ENCODE measurements at regions not wholly inside any gene's neighbourhood (a gene's known extent, or its start where the extent isn't known, plus 50 kb on each side); places are given as distances from the start of the nearest gene placed in this dataset.

DNA sequence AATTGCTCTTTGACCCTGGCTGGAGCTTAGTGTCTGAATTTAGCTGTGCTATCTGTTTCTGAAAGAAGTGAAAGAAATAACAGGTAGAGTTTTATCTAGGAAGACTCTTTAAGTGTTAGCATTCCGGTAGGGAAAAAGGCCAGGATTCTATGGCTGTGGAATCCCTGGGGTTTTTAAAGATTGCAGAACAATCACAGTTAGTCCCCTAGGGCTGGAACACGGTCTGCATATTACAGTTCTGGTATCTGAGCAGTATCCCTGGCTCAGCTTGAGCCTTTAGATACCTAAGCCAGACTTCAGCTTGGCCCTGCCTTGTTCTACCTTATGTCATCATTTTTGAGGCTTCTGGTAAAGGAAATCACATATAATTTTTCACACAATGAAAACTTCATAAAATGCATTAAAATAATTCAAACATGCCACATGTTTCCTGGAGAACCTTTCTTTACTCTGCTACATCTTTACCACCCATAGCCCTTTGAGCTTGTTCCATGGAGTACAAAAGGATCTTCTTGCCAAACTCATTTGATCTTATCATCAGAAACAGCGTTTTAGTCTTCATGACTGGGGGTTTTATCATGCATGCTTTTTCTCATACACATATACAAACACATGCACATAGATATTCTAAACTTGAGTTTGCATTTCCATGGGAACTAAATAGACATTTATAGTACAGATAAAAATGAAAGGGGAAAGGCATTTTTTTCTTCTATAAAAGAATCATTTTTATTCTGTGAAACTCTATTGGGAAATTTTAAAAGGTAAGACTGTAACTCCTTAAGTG is 410.8 kb downstream of the CETN3 start:
- no peak for DNase-seq
- Histone ChIP-seq H3K9me3 (peaks cover 0 to 1% (median 0%) of the 10 kb centered on the region in 4 donors), H3K4me1 (no peaks in the 10 kb centered on the region), H3K4me3 (no peak overlapping the region), H3K36me3 (no peaks in the 10 kb centered on the region), H3K27me3 (no peaks in the 10 kb centered on the region), H3K27ac (no peak overlapping the region)
- whole genome bisulfite sequencing, 2 donors, result 61 to 75% methylated on average over 3 of the region's 3 CpGs
- TF ChIP-seq EP300 (IDR thresholded peaks at IDR 0.05), result no peak
- no peak for TF ChIP-seq POLR2AphosphoS5 (IDR thresholded peaks at IDR 0.05)
- no peak for TF ChIP-seq POLR2A (IDR thresholded peaks at IDR 0.05)
- TF ChIP-seq, protein P1, sequence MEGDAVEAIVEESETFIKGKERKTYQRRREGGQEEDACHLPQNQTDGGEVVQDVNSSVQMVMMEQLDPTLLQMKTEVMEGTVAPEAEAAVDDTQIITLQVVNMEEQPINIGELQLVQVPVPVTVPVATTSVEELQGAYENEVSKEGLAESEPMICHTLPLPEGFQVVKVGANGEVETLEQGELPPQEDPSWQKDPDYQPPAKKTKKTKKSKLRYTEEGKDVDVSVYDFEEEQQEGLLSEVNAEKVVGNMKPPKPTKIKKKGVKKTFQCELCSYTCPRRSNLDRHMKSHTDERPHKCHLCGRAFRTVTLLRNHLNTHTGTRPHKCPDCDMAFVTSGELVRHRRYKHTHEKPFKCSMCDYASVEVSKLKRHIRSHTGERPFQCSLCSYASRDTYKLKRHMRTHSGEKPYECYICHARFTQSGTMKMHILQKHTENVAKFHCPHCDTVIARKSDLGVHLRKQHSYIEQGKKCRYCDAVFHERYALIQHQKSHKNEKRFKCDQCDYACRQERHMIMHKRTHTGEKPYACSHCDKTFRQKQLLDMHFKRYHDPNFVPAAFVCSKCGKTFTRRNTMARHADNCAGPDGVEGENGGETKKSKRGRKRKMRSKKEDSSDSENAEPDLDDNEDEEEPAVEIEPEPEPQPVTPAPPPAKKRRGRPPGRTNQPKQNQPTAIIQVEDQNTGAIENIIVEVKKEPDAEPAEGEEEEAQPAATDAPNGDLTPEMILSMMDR (IDR thresholded peaks at IDR 0.05), result no peak
- intact Hi-C loops (cut with DNase I), result no loop called here

DNA sequence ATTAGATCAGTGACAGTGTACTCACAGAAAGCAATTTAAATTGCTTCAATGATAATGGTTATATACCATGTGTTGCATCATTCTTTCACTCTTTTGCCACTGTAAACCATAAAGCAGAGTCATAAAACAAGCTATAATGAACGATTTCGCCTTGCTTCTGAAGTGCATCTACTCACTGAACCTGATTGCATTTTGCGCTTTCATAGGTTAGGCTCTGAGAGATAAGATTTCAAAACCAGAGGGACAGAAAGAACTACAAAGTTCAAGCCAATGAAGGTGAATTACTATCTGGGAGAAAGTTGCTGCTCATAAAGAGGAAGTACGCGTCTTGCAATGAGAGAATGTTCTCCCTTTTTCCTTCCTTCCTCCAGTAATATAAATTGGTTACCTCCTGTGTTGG is 412.7 kb downstream of the CETN3 start:
- Histone ChIP-seq H3K4me1 (no peaks in the 10 kb centered on the region), H3K9me3 (peaks cover 0 to 1% (median 0%) of the 10 kb centered on the region in 4 donors), H3K27me3 (no peaks in the 10 kb centered on the region), H3K36me3 (no peaks in the 10 kb centered on the region), H3K27ac (no peak overlapping the region), H3K4me3 (no peak overlapping the region)
- DNase-seq, result no peak
- intact Hi-C loops (cut with DNase I), result no loop called here
- TF ChIP-seq POLR2AphosphoS5 (IDR thresholded peaks at IDR 0.05) (no peak), POLR2A (IDR thresholded peaks at IDR 0.05) (no peak), EP300 (IDR thresholded peaks at IDR 0.05) (no peak)
- TF ChIP-seq, protein P1 (IDR thresholded peaks at IDR 0.05), result no peak
- 22 to 72% methylated on average over 5 of the region's 5 CpGs for WGBS, 2 donors

DNA sequence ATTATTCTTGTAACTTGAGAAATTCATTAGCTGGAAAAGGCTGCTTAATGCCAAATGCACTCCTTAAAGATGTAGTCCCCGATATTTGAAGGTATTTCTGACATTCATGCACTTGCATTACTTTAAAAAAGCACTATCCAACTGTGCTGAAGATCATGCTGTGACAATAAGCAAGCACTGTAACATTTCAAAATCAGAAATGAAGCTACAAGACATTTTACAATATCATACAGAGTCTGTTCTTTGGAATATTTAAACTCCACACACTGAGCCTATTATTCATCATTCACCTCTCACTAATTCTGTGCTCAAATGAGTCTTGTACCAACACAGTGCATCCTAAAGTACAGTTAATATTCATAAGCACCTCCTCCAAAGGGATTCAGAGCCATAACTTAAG is 413.2 kb downstream of the CETN3 start:
- intact Hi-C loops (cut with DNase I), result no loop called here
- peaks cover 0 to 1% (median 0%) of the 10 kb centered on the region in 4 donors for H3K9me3 ChIP-seq
- WGBS, 2 donors, result 82 to 86% methylated on average over 1 of the region's 1 CpG
- H3K4me1 ChIP-seq, result no peaks in the 10 kb centered on the region
- TF ChIP-seq, protein P1 (IDR thresholded peaks at IDR 0.05), result no peak
- no peak for TF ChIP-seq POLR2A (IDR thresholded peaks at IDR 0.05)
- no peak for TF ChIP-seq POLR2AphosphoS5 (IDR thresholded peaks at IDR 0.05)
- no peak for TF ChIP-seq EP300 (IDR thresholded peaks at IDR 0.05)
- no peak overlapping the region for H3K4me3 ChIP-seq
- H3K27ac ChIP-seq, result no peak overlapping the region
- H3K27me3 ChIP-seq, result no peaks in the 10 kb centered on the region
- no peak for DNase-seq
- H3K36me3 ChIP-seq, result no peaks in the 10 kb centered on the region

DNA sequence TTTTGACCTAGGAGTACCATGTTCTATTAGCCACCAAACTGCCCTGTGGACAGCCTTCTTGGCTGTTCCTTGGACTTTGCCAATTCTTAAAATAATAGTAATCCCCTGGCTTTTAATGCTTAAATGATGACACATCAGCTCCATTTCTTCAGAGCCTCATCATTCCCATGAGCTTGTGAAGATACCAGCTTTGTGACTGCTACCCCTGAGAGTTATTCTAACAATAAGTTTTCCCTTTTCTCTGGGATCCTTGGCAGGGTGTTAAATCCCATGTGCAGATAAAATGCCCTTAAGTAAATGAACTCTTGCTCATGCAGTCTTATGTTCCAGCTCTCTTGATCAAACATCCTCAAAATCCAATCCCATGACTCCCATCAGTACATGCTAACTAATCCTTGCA is 415.3 kb downstream of the CETN3 start:
- TF ChIP-seq, protein P1 (IDR thresholded peaks at IDR 0.05), result no peak
- TF ChIP-seq POLR2AphosphoS5 (IDR thresholded peaks at IDR 0.05) (no peak), POLR2A (IDR thresholded peaks at IDR 0.05) (no peak), EP300 (IDR thresholded peaks at IDR 0.05) (no peak)
- Histone ChIP-seq H3K4me1 (peaks cover 0 to 8% (median 1%) of the 10 kb centered on the region in 4 donors), H3K4me3 (no peak overlapping the region), H3K36me3 (no peaks in the 10 kb centered on the region), H3K27ac (no peak overlapping the region), H3K9me3 (peaks cover 0 to 1% (median 0%) of the 10 kb centered on the region in 4 donors), H3K27me3 (no peaks in the 10 kb centered on the region)
- no peak for DNase-seq
- intact Hi-C loops (cut with DNase I), result no loop called here
